ENCODE measurements at regions not wholly inside any gene's neighbourhood (a gene's known extent, or its start where the extent isn't known, plus 50 kb on each side); places are given as distances from the start of the nearest gene placed in this dataset.

- TF ChIP-seq TEAD4 (IDR thresholded peaks at IDR 0.05) (no peak), ZBTB7A (IDR thresholded peaks at IDR 0.05; ENCODE audit: low read depth) (no peak), FOXM1 (IDR thresholded peaks at IDR 0.05; ENCODE audit: borderline replicate concordance, low read depth) (no peak), EP300 (IDR thresholded peaks at IDR 0.05; ENCODE audit: borderline replicate concordance) (no peak), NFIC (IDR thresholded peaks at IDR 0.05) (no peak), TAF1 (IDR thresholded peaks at IDR 0.05; ENCODE audit: low read depth) (no peak), USF1 (IDR thresholded peaks at IDR 0.05) (no peak), TCF12 (IDR thresholded peaks at IDR 0.05; ENCODE audit: low read depth) (no peak), EGR1 (IDR thresholded peaks at IDR 0.05) (no peak), CREB1 (IDR thresholded peaks at IDR 0.05; ENCODE audit: low read depth) (no peak), RAD21 (IDR thresholded peaks at IDR 0.05; ENCODE audit: low read depth) (no peak), MAX (IDR thresholded peaks at IDR 0.05) (no peak), CEBPB (IDR thresholded peaks at IDR 0.05) (no peak)
Observed at GRCh38 chr17:33398386-33398785, 105.3 kb upstream of the ASIC2 start.

GRCh38 chr17:33401249-33401648 is 108.2 kb upstream of the ASIC2 start:
- TF ChIP-seq CEBPB (IDR thresholded peaks at IDR 0.05) (no peak), TCF12 (IDR thresholded peaks at IDR 0.05; ENCODE audit: low read depth) (no peak), RAD21 (IDR thresholded peaks at IDR 0.05; ENCODE audit: low read depth) (no peak), EGR1 (IDR thresholded peaks at IDR 0.05) (no peak), CREB1 (IDR thresholded peaks at IDR 0.05; ENCODE audit: low read depth) (no peak), EP300 (IDR thresholded peaks at IDR 0.05; ENCODE audit: borderline replicate concordance) (no peak), MAX (IDR thresholded peaks at IDR 0.05) (no peak), USF1 (IDR thresholded peaks at IDR 0.05) (no peak), NFIC (IDR thresholded peaks at IDR 0.05) (no peak), ZBTB7A (IDR thresholded peaks at IDR 0.05; ENCODE audit: low read depth) (no peak), FOXM1 (IDR thresholded peaks at IDR 0.05; ENCODE audit: borderline replicate concordance, low read depth) (no peak), YY1 (IDR thresholded peaks at IDR 0.05; ENCODE audit: low read depth) (no peak), TEAD4 (IDR thresholded peaks at IDR 0.05) (no peak), TAF1 (IDR thresholded peaks at IDR 0.05; ENCODE audit: low read depth) (no peak)

GRCh38 chr17:33403194-33403593 is 110.1 kb upstream of the ASIC2 start:
- TF ChIP-seq MAX (IDR thresholded peaks at IDR 0.05) (no peak), EGR1 (IDR thresholded peaks at IDR 0.05) (no peak), TCF12 (IDR thresholded peaks at IDR 0.05; ENCODE audit: low read depth) (no peak), CREB1 (IDR thresholded peaks at IDR 0.05; ENCODE audit: low read depth) (no peak), NFIC (IDR thresholded peaks at IDR 0.05) (no peak), EP300 (IDR thresholded peaks at IDR 0.05; ENCODE audit: borderline replicate concordance) (no peak), ZBTB7A (IDR thresholded peaks at IDR 0.05; ENCODE audit: low read depth) (no peak), REST (IDR thresholded peaks at IDR 0.05; ENCODE audit: low read depth) (no peak), RAD21 (IDR thresholded peaks at IDR 0.05; ENCODE audit: low read depth) (no peak), YY1 (IDR thresholded peaks at IDR 0.05; ENCODE audit: low read depth) (no peak), TAF1 (IDR thresholded peaks at IDR 0.05; ENCODE audit: low read depth) (no peak), TEAD4 (IDR thresholded peaks at IDR 0.05) (no peak), USF1 (IDR thresholded peaks at IDR 0.05) (no peak), FOXM1 (IDR thresholded peaks at IDR 0.05; ENCODE audit: borderline replicate concordance, low read depth) (no peak), CEBPB (IDR thresholded peaks at IDR 0.05) (no peak)

- TF ChIP-seq NFIC (IDR thresholded peaks at IDR 0.05) (no peak), TEAD4 (IDR thresholded peaks at IDR 0.05) (no peak)
Observed at GRCh38 chr17:33404070-33404819, 111.2 kb upstream of the ASIC2 start.

GRCh38 chr17:33416131-33416530 is 123.0 kb upstream of the ASIC2 start:
- TF ChIP-seq CREB1 (IDR thresholded peaks at IDR 0.05; ENCODE audit: low read depth) (no peak), REST (IDR thresholded peaks at IDR 0.05; ENCODE audit: low read depth) (no peak), EP300 (IDR thresholded peaks at IDR 0.05; ENCODE audit: borderline replicate concordance) (no peak), NFIC (IDR thresholded peaks at IDR 0.05) (no peak), TEAD4 (IDR thresholded peaks at IDR 0.05) (no peak), TAF1 (IDR thresholded peaks at IDR 0.05; ENCODE audit: low read depth) (no peak), RAD21 (IDR thresholded peaks at IDR 0.05; ENCODE audit: low read depth) (no peak), EGR1 (IDR thresholded peaks at IDR 0.05) (no peak), MAX (IDR thresholded peaks at IDR 0.05) (no peak), YY1 (IDR thresholded peaks at IDR 0.05; ENCODE audit: low read depth) (no peak), USF1 (IDR thresholded peaks at IDR 0.05) (no peak), TCF12 (IDR thresholded peaks at IDR 0.05; ENCODE audit: low read depth) (no peak), FOXM1 (IDR thresholded peaks at IDR 0.05; ENCODE audit: borderline replicate concordance, low read depth) (no peak)

All from Ishikawa (cell line).